Heart left ventricle (tissue), 16 donors: ENCODE measurements at regions not wholly inside any gene's neighbourhood (a gene's known extent, or its start where the extent isn't known, plus 50 kb on each side); places are given as distances from the start of the nearest gene placed in this dataset.
"Not testable (repeated sequence)": the region's sequence is repeated elsewhere in the genome, so short reads cannot be mapped to it uniquely, and the experiment has no call there.

Experiments used
- ATAC-seq, 4 donors: fragments of 200-7000 bp; cut with Tn5 transposase; one replicate each; pipeline ENCODE4 v1.9.1; 2020 to 2022; ENCODE audit warnings: moderate library complexity in 4 of 4, mild to moderate bottlenecking in 3 of 4, moderate number of reproducible peaks in 1 of 4
- DNase-seq, 5 donors: peaks; one replicate each; pipeline ENCODE4 v3.0.0-alpha.2; 2020
- H3K27ac ChIP-seq, 12 donors: fragments of 200-600 bp; sonication (generic) in 4 of 12; one replicate each; pipeline versions ENCODE4 v1.5.0 to v1.8.0; 2016 to 2022; ENCODE audit warnings: mild to moderate bottlenecking in 2 of 12
- H3K27me3 ChIP-seq, 9 donors: fragments of 200-600 bp; sonication (generic) in 2 of 9; one replicate each; pipeline versions ENCODE4 v1.5.1 to v1.8.0; 2016 to 2022; ENCODE audit warnings: mild to moderate bottlenecking in 3 of 9
- H3K36me3 ChIP-seq, 9 donors: fragments of 200-600 bp; sonication (generic) in 2 of 9; one replicate each; pipeline versions ENCODE4 v1.5.0 to v1.8.0; 2018 to 2022; ENCODE audit warnings: mild to moderate bottlenecking in 2 of 9
- H3K4me1 ChIP-seq, 12 donors: fragments of 200-600 bp; sonication (generic) in 4 of 12; one replicate each; pipeline versions ENCODE4 v1.5.0 to v1.8.0; 2016 to 2022; ENCODE audit warnings: mild to moderate bottlenecking in 3 of 12
- H3K4me3 ChIP-seq, 12 donors: fragments of 200-600 bp; sonication (generic) in 4 of 12; one replicate each; pipeline versions ENCODE4 v1.5.0 to v1.8.0; 2017 to 2022; ENCODE audit warnings: mild to moderate bottlenecking in 9 of 12, moderate library complexity in 4 of 12
- H3K9me3 ChIP-seq, 12 donors: fragments of 200-600 bp; sonication (generic) in 4 of 12; one replicate each; pipeline versions ENCODE4 v1.5.0 to v1.8.0; 2016 to 2022; ENCODE audit warnings: mild to moderate bottlenecking in 1 of 12
- POLR2A ChIP-seq, 2 donors: fragments of 450-650 bp; IDR thresholded peaks; one replicate each; pipeline ENCODE4 v1.6.1; 2017; ENCODE audit warnings: antibody characterized with exemption in 2 of 2, mild to moderate bottlenecking in 2 of 2, moderate library complexity in 2 of 2
- WGBS, 4 donors: extraction: QIAGEN DNeasy Blood & Tissue Kit in 2 of 4; methylation state at CpG; one replicate each; pipeline versions ENCODE4 v1.1.5 to v1.1.7; 2013 to 2018; 5-methylcytosine and 5-hydroxymethylcytosine counted together
- intact Hi-C, 10 donors: fragments of 100-400 bp; cut with DNase I; formaldehyde crosslinking; loops; one replicate each; pipeline versions ENCODE4 v1.11.1 to v1.14.2; 2022
- TF ChIP-seq, protein P1 (sequence below), 12 donors: fragments of 200-600 bp; sonication (generic) in 4 of 12; IDR thresholded peaks; one replicate each; pipeline versions ENCODE4 v1.5.0 to v1.8.0; 2018 to 2022; ENCODE audit warnings: antibody characterized with exemption in 12 of 12, mild to moderate bottlenecking in 5 of 12
- donor health status: ischemic (EF 13 %, LVEDD 7.1; RV severe dilation, severe dysfunction).
- donor health status: healthy with polysubstance abuse.
- donor health status: DM: no; HTN: yes; CAD: no.
- donor health status: DM: no; HTN: no; CAD: no.
- donor health status: ischemic (EF 25% LVEDD 6.9; RV normal size, moderate dysfunction).
- donor health status: ischemic (EF 25% LVEDD 5.7; RV mildly dilated, moderate dysfunction).
- donor health status: healthy.
- donor health status: DM: yes; HTN: yes; CAD: no.
- donor health status: ischemic (EF 35%, LVEDD 5.7; RV mildly dilated, moderate dysfunction).
- donor health status: nonischemic (EF 11% LVEDD 7.7; RV severe dilation, severe dysfunction).
- donor health status: DM: yes; HTN: yes; CAD: no.
- donor health status: PGD.
- donor health status: ischemic (EF 29% LVEDD 5.4; RV normal size, mild dysfunction).
- donor health status: nonischemic (EF 23%, LVEDD 6.1; RV moderate dilation, normal function).

DNA sequence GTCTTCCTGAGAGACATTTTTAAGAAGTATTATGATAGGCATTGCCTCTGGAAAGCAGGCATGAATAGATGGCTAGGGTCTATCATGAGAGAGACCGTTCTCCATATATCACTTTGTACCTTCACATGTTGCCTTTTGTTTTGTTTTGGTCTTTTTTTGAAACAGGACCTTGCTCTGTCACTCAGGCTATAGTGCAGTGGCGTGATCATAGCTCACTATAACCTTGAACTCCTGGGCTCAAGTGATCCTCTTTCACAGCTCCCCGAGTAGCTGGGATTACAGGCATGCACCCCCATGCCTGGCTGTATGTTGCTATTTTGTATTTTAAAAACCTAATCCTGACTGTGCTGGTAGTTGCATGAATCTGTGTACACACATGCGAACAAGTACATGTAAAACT lies 869.6 kb upstream of the DEFB115 start:
- WGBS, 4 donors: 79 to 91% (median 89%) methylated on average over 4 of the region's 4 CpGs

DNA sequence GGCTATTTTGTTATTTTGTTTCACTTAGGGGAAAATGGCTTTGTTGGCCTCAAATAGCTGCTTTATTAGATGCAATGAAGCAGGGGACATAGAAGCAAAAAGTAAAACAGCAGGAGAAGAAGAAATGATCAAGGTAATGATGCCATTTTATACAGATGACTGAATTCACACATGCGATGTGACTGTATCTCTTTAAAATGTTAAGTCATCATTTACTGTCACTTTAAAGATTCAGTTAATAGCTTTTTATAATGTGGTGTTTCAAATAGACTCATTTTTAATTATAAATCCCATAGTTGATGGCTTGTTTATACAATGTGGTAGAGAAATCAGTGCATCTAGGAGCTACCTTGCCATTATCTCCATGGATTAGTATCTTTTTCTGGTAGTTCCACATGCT lies 863.9 kb upstream of the DEFB115 start:
- WGBS, 4 donors: 94 to 100% (median 97%) methylated on average over 1 of the region's 1 CpG
- H3K4me3 ChIP-seq, ATAC-seq, H3K4me1 ChIP-seq, H3K9me3 ChIP-seq, H3K27ac ChIP-seq, H3K27me3 ChIP-seq, DNase-seq, intact Hi-C loops: not testable (repeated sequence)
- H3K36me3 ChIP-seq: peaks cover 0 to 90% (median 58%) of the 10 kb centered on the region in 9 donors

More for the DNA sequence above, 869.6 kb upstream of the DEFB115 start:
- H3K4me1 ChIP-seq, H3K27me3 ChIP-seq, DNase-seq, intact Hi-C loops, H3K4me3 ChIP-seq, H3K9me3 ChIP-seq, ATAC-seq, H3K27ac ChIP-seq: not testable (repeated sequence)
- peaks cover 0 to 71% (median 32%) of the 10 kb centered on the region in 9 donors for H3K36me3 ChIP-seq

DNA sequence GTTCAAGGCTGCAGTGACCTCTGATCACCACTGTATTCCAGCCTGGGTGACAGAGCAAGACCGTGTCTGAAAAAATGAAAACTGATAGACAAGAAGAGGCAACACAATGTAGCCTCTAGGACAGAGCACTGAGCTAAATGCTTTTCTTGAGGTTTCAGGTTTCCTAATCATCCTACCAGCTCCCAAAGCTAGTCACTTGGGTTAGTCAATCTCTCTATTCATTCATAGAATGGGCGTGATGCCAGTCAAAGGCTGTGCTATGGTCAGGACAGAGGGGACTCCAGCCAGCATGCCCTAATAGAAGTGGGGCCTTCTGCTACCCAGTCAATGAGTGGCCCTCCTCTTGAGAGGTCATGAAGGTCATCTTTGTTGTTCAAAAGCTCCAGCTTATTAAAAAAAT lies 860.4 kb upstream of the DEFB115 start:
- H3K4me3 ChIP-seq, H3K4me1 ChIP-seq, H3K27ac ChIP-seq, DNase-seq, H3K9me3 ChIP-seq, ATAC-seq, intact Hi-C loops, H3K27me3 ChIP-seq: not testable (repeated sequence)
- 92 to 95% (median 92%) methylated on average over 2 of the region's 2 CpGs for WGBS, 4 donors
- H3K36me3 ChIP-seq: peaks cover 0 to 92% (median 45%) of the 10 kb centered on the region in 9 donors

DNA sequence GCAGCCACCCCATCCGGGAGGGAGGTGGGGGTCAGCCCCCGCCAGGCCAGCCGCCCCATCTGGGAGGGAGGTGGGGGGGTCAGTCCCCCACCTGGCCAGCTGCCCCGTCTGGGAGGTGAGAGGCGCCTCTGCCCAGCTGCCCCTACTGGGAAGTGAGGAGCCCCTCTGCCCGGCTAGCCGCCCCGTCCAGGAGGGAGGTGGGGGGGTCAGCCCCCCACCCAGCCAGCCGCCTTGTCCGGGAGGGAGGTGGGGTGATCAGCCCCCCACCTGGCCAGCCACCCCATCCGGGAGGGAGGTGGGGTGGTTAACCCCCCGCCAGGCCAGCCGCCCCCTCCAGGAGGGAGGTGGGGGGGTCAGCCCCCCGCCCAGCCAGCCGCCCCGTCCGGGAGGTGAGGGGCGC lies 852.4 kb upstream of the DEFB115 start:
- ATAC-seq, H3K4me3 ChIP-seq, intact Hi-C loops, H3K27me3 ChIP-seq, H3K4me1 ChIP-seq, H3K27ac ChIP-seq, DNase-seq: not testable (repeated sequence)
- 92 to 100% (median 94%) methylated on average over 9 to 18 of the region's 18 CpGs; no CpG with 5 or more reads in 1 of the 4 donors for WGBS, 4 donors
- peaks cover 0 to 44% (median 16%) of the 10 kb centered on the region in 9 donors for H3K36me3 ChIP-seq
- peaks cover 0 to 38% (median 2%) of the 10 kb centered on the region in 12 donors for H3K9me3 ChIP-seq

DNA sequence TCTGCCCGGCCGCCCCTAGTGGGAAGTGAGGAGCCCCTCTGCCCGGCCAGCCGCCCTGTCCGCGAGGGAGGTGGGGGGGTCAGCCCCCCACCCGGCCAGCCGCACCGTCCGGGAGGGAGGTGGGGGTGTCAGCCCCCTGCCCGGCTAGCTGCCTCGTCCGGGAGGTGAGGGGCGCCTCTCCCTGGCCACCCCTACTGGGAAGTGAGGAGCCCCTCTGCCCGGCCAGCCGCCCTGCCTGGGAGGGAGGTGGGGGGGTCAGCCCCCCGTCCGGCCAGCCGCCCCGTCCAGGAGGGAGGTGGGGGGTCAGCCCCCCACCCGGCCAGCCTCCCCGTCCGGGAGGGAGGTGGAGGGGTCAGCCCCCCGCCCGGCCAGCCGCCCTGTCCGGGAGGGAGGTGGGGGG lies 851.9 kb upstream of the DEFB115 start:
- ATAC-seq, H3K27ac ChIP-seq, DNase-seq, H3K4me3 ChIP-seq, H3K27me3 ChIP-seq, H3K4me1 ChIP-seq, intact Hi-C loops: not testable (repeated sequence)
- peaks cover 0 to 39% (median 10%) of the 10 kb centered on the region in 9 donors for H3K36me3 ChIP-seq
- H3K9me3 ChIP-seq: peaks cover 0 to 43% (median 6%) of the 10 kb centered on the region in 12 donors
- 90 to 96% (median 93%) methylated on average over 5 to 27 of the region's 27 CpGs for WGBS, 4 donors

DNA sequence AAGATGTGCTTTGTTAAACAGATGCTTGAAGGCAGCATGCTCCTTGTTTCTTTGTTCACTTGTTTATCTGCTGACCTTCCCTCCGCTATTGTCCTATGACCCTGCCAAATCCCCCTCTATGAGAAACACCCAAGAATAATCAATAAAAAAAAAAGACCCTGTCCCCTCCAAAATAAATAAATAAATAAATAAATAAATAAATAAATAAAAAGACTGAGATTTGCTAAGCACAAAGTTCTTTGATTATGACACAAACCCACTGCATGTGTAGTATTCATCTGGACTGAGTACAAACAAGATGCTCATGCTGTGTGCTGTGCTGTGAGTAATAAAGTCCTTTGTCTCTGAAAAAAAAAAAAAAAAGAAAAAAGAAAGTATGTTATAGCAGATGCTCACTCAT lies 851.1 kb upstream of the DEFB115 start:
- H3K4me1 ChIP-seq, H3K4me3 ChIP-seq, H3K27ac ChIP-seq, ATAC-seq, intact Hi-C loops, DNase-seq, H3K27me3 ChIP-seq: not testable (repeated sequence)
- H3K36me3 ChIP-seq: peaks cover 0 to 31% (median 8%) of the 10 kb centered on the region in 9 donors
- WGBS, 4 donors: 0% methylated on average over 1 of the region's 1 CpG
- H3K9me3 ChIP-seq: peaks cover 0 to 51% (median 11%) of the 10 kb centered on the region in 12 donors

DNA sequence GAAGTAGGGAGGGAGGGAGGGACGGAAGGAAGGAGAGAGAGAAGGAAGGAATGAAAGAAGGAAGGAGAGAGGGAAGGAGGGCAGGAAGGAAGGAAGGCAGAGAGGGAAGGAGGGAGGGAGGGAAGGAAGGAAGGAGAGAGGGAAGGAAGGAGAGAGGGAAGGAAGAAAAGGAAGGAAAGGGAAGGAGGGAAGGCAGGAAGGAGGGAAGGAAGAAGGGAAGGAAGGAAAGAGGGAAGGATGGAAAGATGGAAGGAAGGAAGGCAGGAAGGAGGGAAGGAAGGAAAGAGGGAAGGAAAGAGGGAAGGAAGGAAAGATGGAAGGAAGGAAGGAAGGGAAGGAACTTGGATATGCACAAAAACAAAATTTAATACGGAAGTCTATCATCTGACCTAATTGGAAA lies 844.5 kb upstream of the DEFB115 start:
- 45 to 92% (median 67%) methylated on average over 2 of the region's 2 CpGs for WGBS, 4 donors

DNA sequence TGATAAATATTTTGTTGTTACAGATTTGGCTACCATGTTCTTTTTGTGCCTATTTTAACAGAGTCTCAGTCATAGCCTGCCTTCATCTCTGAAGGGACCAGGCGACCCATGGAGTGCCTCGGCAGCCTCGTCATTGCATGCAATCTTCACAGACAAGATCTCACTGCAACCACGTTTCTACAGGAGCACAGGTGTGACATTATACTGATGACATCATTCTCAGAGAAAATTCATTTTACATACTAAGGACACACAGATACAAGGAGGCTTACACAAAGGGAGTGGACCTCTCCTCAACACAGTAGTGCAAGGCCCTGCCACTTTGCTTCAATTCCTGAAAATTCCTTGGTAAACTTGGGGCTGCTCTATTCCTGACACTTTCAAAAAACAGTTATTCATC lies 840.1 kb upstream of the DEFB115 start:
- ATAC-seq: not testable (repeated sequence)
- WGBS, 4 donors: 57 to 85% (median 75%) methylated on average over 4 of the region's 4 CpGs

More for the DNA sequence above, 844.5 kb upstream of the DEFB115 start:
- ATAC-seq (no peak), DNase-seq (no peak)
- intact Hi-C loops: no loop called here
- H3K36me3 ChIP-seq: no peaks in the 10 kb centered on the region
- H3K4me1 ChIP-seq: no peaks in the 10 kb centered on the region
- no peaks in the 10 kb centered on the region for H3K27me3 ChIP-seq
- peaks cover 0 to 40% (median 13%) of the 10 kb centered on the region in 12 donors for H3K9me3 ChIP-seq
- no peak overlapping the region for H3K27ac ChIP-seq
- TF ChIP-seq, protein P1, sequence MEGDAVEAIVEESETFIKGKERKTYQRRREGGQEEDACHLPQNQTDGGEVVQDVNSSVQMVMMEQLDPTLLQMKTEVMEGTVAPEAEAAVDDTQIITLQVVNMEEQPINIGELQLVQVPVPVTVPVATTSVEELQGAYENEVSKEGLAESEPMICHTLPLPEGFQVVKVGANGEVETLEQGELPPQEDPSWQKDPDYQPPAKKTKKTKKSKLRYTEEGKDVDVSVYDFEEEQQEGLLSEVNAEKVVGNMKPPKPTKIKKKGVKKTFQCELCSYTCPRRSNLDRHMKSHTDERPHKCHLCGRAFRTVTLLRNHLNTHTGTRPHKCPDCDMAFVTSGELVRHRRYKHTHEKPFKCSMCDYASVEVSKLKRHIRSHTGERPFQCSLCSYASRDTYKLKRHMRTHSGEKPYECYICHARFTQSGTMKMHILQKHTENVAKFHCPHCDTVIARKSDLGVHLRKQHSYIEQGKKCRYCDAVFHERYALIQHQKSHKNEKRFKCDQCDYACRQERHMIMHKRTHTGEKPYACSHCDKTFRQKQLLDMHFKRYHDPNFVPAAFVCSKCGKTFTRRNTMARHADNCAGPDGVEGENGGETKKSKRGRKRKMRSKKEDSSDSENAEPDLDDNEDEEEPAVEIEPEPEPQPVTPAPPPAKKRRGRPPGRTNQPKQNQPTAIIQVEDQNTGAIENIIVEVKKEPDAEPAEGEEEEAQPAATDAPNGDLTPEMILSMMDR (IDR thresholded peaks at IDR 0.05): no peak
- no peak for TF ChIP-seq POLR2A (IDR thresholded peaks at IDR 0.05)
- no peak overlapping the region for H3K4me3 ChIP-seq

DNA sequence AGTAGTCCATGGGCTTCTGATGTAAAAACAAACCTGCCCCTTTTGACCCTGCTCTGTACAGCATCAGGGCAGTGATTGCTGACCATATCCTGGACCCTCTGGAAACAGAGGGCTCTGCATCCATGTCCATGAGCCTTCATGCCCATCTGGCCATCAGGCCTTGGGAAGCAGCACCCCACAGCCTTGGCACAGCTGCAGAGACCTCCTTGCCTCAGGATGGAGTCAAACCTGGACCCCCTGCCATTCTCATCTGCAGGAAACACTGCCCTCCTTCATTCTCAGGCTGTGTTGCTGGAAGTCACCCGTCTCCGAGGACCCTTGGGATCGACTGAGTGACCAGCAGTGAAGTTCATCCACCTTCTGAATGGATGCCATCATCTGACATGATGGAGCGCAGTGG lies 839.1 kb upstream of the DEFB115 start:
- WGBS, 4 donors: 74 to 92% (median 83%) methylated on average over 4 of the region's 4 CpGs
- H3K27me3 ChIP-seq, DNase-seq, H3K4me1 ChIP-seq, H3K9me3 ChIP-seq, intact Hi-C loops, ATAC-seq, H3K4me3 ChIP-seq, H3K27ac ChIP-seq, H3K36me3 ChIP-seq: not testable (repeated sequence)

More for the DNA sequence above, 840.1 kb upstream of the DEFB115 start:
- DNase-seq, H3K4me3 ChIP-seq, intact Hi-C loops, H3K36me3 ChIP-seq, H3K27ac ChIP-seq, H3K9me3 ChIP-seq, H3K27me3 ChIP-seq, H3K4me1 ChIP-seq: not testable (repeated sequence)
